GM10266 (cell line): ENCODE measurements at regions not wholly inside any gene's neighbourhood (a gene's known extent, or its start where the extent isn't known, plus 50 kb on each side); places are given as distances from the start of the nearest gene placed in this dataset.

Experiments used
- DNase-seq: peaks from one replicate; pipeline ENCODE4 v3.0.0; 2012; ENCODE audit errors: extremely low spot score
- TF ChIP-seq, protein P1 (sequence below): IDR thresholded peaks from 2 replicates; pipeline ENCODE4 v1.5.1; 2012; ENCODE audit warnings: mild to moderate bottlenecking, low read depth; ENCODE audit not compliant: control insufficient read depth, insufficient read depth; ENCODE audit errors: missing control alignments

GRCh38 chr13:89953581-89953980 is 1393.9 kb upstream of the MIR17HG start:
- TF ChIP-seq, protein P1, sequence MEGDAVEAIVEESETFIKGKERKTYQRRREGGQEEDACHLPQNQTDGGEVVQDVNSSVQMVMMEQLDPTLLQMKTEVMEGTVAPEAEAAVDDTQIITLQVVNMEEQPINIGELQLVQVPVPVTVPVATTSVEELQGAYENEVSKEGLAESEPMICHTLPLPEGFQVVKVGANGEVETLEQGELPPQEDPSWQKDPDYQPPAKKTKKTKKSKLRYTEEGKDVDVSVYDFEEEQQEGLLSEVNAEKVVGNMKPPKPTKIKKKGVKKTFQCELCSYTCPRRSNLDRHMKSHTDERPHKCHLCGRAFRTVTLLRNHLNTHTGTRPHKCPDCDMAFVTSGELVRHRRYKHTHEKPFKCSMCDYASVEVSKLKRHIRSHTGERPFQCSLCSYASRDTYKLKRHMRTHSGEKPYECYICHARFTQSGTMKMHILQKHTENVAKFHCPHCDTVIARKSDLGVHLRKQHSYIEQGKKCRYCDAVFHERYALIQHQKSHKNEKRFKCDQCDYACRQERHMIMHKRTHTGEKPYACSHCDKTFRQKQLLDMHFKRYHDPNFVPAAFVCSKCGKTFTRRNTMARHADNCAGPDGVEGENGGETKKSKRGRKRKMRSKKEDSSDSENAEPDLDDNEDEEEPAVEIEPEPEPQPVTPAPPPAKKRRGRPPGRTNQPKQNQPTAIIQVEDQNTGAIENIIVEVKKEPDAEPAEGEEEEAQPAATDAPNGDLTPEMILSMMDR: no peak
- DNase-seq: no peak

DNA sequence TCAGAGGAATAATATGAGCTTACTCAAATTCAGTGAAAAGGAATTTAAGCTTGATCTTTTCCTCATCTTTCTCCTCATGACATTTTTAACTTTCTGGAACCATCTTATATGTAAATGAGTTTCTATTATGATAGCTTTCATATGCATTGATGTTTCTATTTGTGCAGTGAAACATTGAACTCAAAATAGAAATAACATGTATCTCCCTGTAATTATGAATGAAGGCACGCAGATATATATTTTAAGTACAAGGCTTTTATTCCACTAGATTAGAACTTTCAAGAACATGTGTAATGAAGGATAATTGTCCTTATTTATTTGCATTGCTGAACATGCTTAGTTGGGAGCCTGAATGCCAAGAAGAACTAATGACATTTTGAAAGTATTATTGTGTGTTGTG is 1391.7 kb upstream of the MIR17HG start:
- no peak for DNase-seq
- TF ChIP-seq, protein P1: no peak

GRCh38 chr13:89959074-89959473 is 1388.4 kb upstream of the MIR17HG start:
- TF ChIP-seq, protein P1: no peak
- DNase-seq: no peak

DNA sequence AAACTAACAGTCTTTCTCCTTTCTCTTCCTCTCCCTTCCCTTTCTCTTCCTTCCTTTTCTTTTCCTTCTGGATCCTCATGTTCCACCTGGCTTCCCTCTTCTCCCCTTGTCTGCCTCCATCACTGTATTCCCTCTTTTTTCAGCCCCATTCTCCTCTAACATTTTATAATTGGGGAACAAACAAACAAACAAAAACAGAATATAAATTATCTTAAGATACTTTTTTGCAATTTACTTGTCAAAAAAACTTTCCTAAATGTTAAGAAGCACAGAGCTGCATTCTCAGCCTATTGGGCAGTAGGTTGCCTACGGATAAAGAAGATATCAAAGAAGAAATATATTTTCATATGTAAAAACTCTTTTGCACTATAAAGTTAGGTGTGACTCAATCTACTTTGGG is 1382.2 kb upstream of the MIR17HG start:
- TF ChIP-seq, protein P1: no peak
- DNase-seq: no peak

GRCh38 chr13:89966524-89966923 is 1381.0 kb upstream of the MIR17HG start:
- DNase-seq: no peak
- TF ChIP-seq, protein P1: no peak

DNA sequence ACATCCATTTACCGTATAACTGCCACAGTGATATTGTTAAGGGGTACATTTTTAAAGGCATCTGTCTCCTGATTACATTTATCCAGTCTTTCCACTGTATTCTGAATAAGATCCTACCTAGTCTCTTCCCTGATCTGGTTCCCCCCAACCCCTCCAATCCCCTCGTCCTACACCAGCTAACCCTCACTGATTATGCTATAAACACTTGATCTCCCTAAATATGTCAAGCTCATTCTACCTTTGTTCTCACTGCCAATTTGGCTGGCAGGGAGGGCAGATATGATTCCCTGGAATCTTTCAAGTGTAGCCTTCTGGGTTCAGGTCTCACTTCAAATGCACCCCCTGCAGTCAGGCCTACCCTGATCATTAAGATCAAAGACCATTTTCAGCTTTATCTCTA is 1379.8 kb upstream of the MIR17HG start:
- no peak for DNase-seq
- TF ChIP-seq, protein P1: no peak

DNA sequence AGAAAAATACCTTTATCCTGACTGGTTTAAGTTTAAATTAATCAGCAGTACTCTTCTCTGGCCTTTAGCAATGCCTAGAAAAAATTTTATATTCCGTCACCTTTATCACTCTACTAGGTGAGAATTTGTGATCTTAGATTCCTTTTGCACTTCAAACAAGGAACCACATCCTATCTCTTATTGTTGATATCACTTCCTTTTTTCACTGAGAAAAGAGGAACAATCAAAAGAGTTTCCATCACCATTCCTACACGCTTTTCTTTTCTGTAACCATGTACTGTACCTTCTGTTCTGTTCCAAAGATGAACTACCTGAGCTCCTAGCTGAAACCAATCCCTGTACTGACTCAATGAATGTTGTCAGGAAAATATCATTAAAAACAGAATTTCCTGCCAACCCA is 1379.0 kb upstream of the MIR17HG start:
- no peak for DNase-seq
- TF ChIP-seq, protein P1: no peak
